OCI-LY7 (cell line): ENCODE measurements at regions not wholly inside any gene's neighbourhood (a gene's known extent, or its start where the extent isn't known, plus 50 kb on each side); places are given as distances from the start of the nearest gene placed in this dataset.

Experiments used
- BruUV-seq: library from RNA; stranded (reverse); fragments of 400-500 nt; replicated peaks from 2 replicates; lab custom pipeline; 2021; lab: Mats Ljungman, UMichigan
- CTCF ChIA-PET: fragments of 300-600 bp; sonication (Branson Sonifier 250); formaldehyde crosslinking; loops from one replicate; lab custom pipeline; 2022; ENCODE audit warnings: antibody characterized with exemption; ENCODE audit not compliant: unreplicated experiment; lab: Charles Lee
- POLR2A ChIA-PET: fragments of 300-600 bp; sonication (Branson Sonifier 250); formaldehyde crosslinking; loops from one replicate; lab custom pipeline; 2022; ENCODE audit warnings: antibody characterized with exemption; lab: Charles Lee
- DNase-seq: peaks from one replicate; pipeline ENCODE4 v3.0.0-alpha.2; 2015; ENCODE audit warnings: low spot score
- H2AFZ ChIP-seq: fragments of 200-600 bp; sonication (generic), shearing (Covaris generic); 2 replicates; pipeline ENCODE4 v1.6.1; 2014; ENCODE audit warnings: mild to moderate bottlenecking, antibody characterized with exemption, low read length, moderate library complexity
- H3K27ac ChIP-seq: fragments of 200-600 bp; sonication (generic); 2 replicates; pipeline ENCODE4 v1.5.1; 2014; ENCODE audit warnings: mixed run types, low read depth, mild to moderate bottlenecking, moderate library complexity, low read length, inconsistent platforms; ENCODE audit not compliant: poor library complexity, severe bottlenecking
- H3K36me3 ChIP-seq: fragments of 200-600 bp; sonication (generic); 2 replicates; pipeline ENCODE4 v1.6.1; 2014; ENCODE audit warnings: mild to moderate bottlenecking, antibody characterized with exemption, low read length, moderate library complexity, mixed read lengths; ENCODE audit not compliant: insufficient read depth
- H3K4me1 ChIP-seq: fragments of 200-600 bp; sonication (generic); 2 replicates; pipeline ENCODE4 v1.5.1; 2014; ENCODE audit warnings: mild to moderate bottlenecking, low read length; ENCODE audit not compliant: insufficient read depth, poor library complexity, severe bottlenecking
- H3K4me2 ChIP-seq: fragments of 200-600 bp; sonication (generic); 2 replicates; pipeline ENCODE4 v1.6.1; 2014; ENCODE audit warnings: mild to moderate bottlenecking, low read length
- H3K4me3 ChIP-seq: fragments of 200-600 bp; sonication (generic); 2 replicates; pipeline ENCODE4 v1.5.1; 2014; ENCODE audit warnings: mild to moderate bottlenecking, low read depth, low read length; ENCODE audit not compliant: poor library complexity, severe bottlenecking
- H3K79me2 ChIP-seq: fragments of 200-600 bp; sonication (generic); 2 replicates; pipeline ENCODE4 v1.6.1; 2016; ENCODE audit warnings: low read depth, mild to moderate bottlenecking, low read length, moderate library complexity, mixed read lengths; ENCODE audit not compliant: insufficient read depth
- H3K9me2 ChIP-seq: fragments of 200-600 bp; sonication (generic); 2 replicates; pipeline ENCODE4 v1.6.1; 2016; ENCODE audit warnings: mild to moderate bottlenecking, low read length, mixed read lengths; ENCODE audit not compliant: insufficient read depth
- H3K9me3 ChIP-seq: fragments of 200-600 bp; sonication (generic); 2 replicates; pipeline ENCODE4 v1.6.1; 2014; ENCODE audit warnings: mild to moderate bottlenecking, mixed run types, low read length, mixed read lengths
- H4K20me1 ChIP-seq: fragments of 200-600 bp; sonication (generic); 2 replicates; pipeline ENCODE4 v1.6.1; 2014; ENCODE audit warnings: mild to moderate bottlenecking, antibody characterized with exemption, low read length, moderate library complexity, mixed read lengths; ENCODE audit not compliant: insufficient read depth
- EZH2phosphoT487 ChIP-seq: fragments of 200-600 bp; sonication (generic); IDR thresholded peaks from 2 replicates; pipeline ENCODE4 v1.6.1; 2018; ENCODE audit warnings: low read depth, borderline replicate concordance, mild to moderate bottlenecking, mixed run types, antibody characterized with exemption, low read length, moderate library complexity, mixed read lengths
- intact Hi-C: fragments of 100-400 bp; cut with micrococcal nuclease; formaldehyde crosslinking; loops from one replicate; pipeline ENCODE4 v1.10.0; 2022; ENCODE audit not compliant: unreplicated experiment
- TF ChIP-seq, protein P1 (sequence below): fragments of 200-600 bp; sonication (generic); conservative IDR thresholded peaks from 2 replicates; pipeline ENCODE4 v1.5.1; 2014; ENCODE audit warnings: mild to moderate bottlenecking, antibody characterized with exemption, low read length, moderate library complexity, mixed read lengths

DNA sequence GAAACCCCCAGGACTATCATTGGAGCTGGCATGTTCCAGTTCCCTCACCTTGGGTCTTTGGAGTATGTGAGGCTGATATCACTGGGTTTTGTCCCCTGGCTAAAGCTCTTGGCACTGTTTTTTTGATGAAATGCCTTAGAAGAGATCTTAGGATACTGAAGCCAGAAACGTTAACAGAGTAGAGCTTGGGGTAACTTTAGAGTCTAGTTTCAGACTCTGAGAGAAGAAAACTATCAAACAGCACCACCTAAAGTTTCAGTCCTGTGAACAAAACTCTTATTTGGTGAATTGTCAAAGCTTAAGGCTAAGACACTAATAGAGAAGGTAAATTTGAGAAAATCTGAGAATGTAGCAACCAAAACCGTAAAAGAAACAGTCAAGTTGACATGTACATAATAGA is 111.7 kb upstream of the PUM3 start:
- intact Hi-C loops: no loop called here
- no peak overlapping the region for H3K27ac ChIP-seq
- DNase-seq: no peak
- no peak for TF ChIP-seq EZH2phosphoT487
- TF ChIP-seq, protein P1, sequence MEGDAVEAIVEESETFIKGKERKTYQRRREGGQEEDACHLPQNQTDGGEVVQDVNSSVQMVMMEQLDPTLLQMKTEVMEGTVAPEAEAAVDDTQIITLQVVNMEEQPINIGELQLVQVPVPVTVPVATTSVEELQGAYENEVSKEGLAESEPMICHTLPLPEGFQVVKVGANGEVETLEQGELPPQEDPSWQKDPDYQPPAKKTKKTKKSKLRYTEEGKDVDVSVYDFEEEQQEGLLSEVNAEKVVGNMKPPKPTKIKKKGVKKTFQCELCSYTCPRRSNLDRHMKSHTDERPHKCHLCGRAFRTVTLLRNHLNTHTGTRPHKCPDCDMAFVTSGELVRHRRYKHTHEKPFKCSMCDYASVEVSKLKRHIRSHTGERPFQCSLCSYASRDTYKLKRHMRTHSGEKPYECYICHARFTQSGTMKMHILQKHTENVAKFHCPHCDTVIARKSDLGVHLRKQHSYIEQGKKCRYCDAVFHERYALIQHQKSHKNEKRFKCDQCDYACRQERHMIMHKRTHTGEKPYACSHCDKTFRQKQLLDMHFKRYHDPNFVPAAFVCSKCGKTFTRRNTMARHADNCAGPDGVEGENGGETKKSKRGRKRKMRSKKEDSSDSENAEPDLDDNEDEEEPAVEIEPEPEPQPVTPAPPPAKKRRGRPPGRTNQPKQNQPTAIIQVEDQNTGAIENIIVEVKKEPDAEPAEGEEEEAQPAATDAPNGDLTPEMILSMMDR: no peak
- no peaks in the 10 kb centered on the region for H3K36me3 ChIP-seq
- H2AFZ ChIP-seq: no peak overlapping the region
- H3K4me2 ChIP-seq: no peak overlapping the region
- no peaks in the 10 kb centered on the region for H4K20me1 ChIP-seq
- H3K4me1 ChIP-seq: no peaks in the 10 kb centered on the region
- BruUV-seq: no TSS peak
- no peaks in the 10 kb centered on the region for H3K79me2 ChIP-seq
- ChIA-PET CTCF (no interaction called here), POLR2A (interaction anchor here (0.8 to 1.1 kb wide), 2 partner anchors 51 to 1376 kb away, joined by 3 to 5 read pairs; no protein-coding TSS in a partner anchor)
- no peak overlapping the region for H3K4me3 ChIP-seq
- no peaks in the 10 kb centered on the region for H3K9me2 ChIP-seq
- H3K9me3 ChIP-seq: no peaks in the 10 kb centered on the region

DNA sequence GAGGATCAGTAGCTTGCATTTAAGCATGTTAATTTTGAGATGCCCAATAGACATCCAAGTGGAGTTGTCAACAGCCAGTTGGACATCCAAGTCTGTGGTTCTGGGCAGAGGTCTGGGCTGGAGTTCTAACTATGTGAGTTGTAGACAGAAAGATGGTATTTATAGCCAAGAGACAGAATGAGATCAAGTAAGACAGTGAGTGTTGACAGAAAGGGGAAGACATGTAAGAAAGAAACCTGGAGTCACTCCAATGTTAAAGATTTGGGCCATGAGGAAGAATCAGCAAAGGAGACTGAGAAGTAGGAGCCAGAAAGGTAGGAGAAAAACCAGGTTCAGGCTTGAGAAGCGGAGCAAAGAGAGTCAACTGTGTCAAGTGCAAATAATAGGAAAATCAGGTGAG is 95.5 kb upstream of the PUM3 start:
- TF ChIP-seq EZH2phosphoT487: no peak
- TF ChIP-seq, protein P1: no peak
- Histone ChIP-seq H3K4me2 (no peak overlapping the region), H3K36me3 (no peaks in the 10 kb centered on the region), H4K20me1 (no peaks in the 10 kb centered on the region), H3K4me1 (no peaks in the 10 kb centered on the region), H3K79me2 (no peaks in the 10 kb centered on the region), H2AFZ (no peak overlapping the region), H3K9me2 (no peaks in the 10 kb centered on the region), H3K27ac (no peak overlapping the region), H3K9me3 (no peaks in the 10 kb centered on the region), H3K4me3 (no peak overlapping the region)
- no peak for DNase-seq
- POLR2A ChIA-PET: interaction anchor here (0.6 kb wide), 1 partner anchor 1263 kb away, joined by 5 read pairs; no protein-coding TSS in a partner anchor
- intact Hi-C loops: no loop called here
- BruUV-seq: no TSS peak
- CTCF ChIA-PET: no interaction called here

DNA sequence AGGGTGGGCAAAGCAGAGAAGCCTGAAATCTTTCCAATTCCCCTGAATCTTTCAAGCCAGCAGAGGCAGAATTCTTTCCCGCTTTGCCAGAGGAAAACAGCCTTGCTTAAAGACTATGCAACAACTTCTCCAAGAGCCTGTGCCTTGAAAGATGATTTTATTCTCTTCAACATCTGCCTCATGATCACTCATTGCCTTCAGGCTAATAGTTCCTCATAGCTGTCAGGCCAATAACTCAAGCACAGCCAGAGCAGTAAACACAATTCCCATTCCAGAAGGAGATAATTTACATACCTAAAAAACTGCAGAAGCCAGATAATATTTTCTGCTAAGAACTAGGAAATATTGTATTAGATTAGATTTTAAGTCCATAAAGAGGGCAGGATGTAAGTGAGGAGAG is 92.3 kb upstream of the PUM3 start:
- ChIA-PET POLR2A (no interaction called here), CTCF (no interaction called here)
- no TSS peak for BruUV-seq
- Histone ChIP-seq H3K9me3 (no peaks in the 10 kb centered on the region), H3K27ac (no peak overlapping the region), H3K4me2 (no peak overlapping the region), H3K79me2 (no peaks in the 10 kb centered on the region), H3K4me3 (no peak overlapping the region), H4K20me1 (no peaks in the 10 kb centered on the region), H3K36me3 (no peaks in the 10 kb centered on the region), H2AFZ (no peak overlapping the region), H3K9me2 (no peaks in the 10 kb centered on the region), H3K4me1 (no peaks in the 10 kb centered on the region)
- intact Hi-C loops: no loop called here
- TF ChIP-seq, protein P1: no peak
- TF ChIP-seq EZH2phosphoT487: no peak
- DNase-seq: no peak
